IMR-90 (cell line): ENCODE measurements at regions not wholly inside any gene's neighbourhood (a gene's known extent, or its start where the extent isn't known, plus 50 kb on each side); places are given as distances from the start of the nearest gene placed in this dataset.

Experiments
- ATAC-seq: fragments of 200-7000 bp; cut with Tn5 transposase; 2 replicates; pipeline ENCODE4 v1.9.1; 2020; ENCODE audit warnings: low read depth, mild to moderate bottlenecking, moderate library complexity
- BruUV-seq: library from RNA; stranded (reverse); fragments of 400-500 nt; replicated peaks from 2 replicates; lab custom pipeline; 2021; lab: Mats Ljungman, UMichigan
- CTCF ChIA-PET: fragments of 300-600 bp; formaldehyde crosslinking; extraction: SDS; loops from one replicate; lab custom pipeline; 2021; ENCODE audit warnings: antibody characterized with exemption; lab: Yijun Ruan, JAX
- POLR2A ChIA-PET: fragments of 300-600 bp; sonication (Branson Sonifier 250); formaldehyde crosslinking; loops from one replicate; lab custom pipeline; 2022; ENCODE audit warnings: antibody characterized with exemption; ENCODE audit not compliant: unreplicated experiment; lab: Charles Lee
- DNase-seq: peaks from one replicate; pipeline ENCODE4 v3.0.0; 2013
- H2AFZ ChIP-seq: replicated peaks from 2 replicates; pipeline ENCODE3; 2013; ENCODE audit warnings: low read length, mild to moderate bottlenecking; ENCODE audit not compliant: poor library complexity
- H2AK5ac ChIP-seq: 2 replicates; pipeline ENCODE4 v1.6.1; 2013; ENCODE audit warnings: low read depth, low read length, inconsistent platforms
- H2AK9ac ChIP-seq: replicated peaks from 2 replicates; pipeline ENCODE3; 2013; ENCODE audit warnings: mild to moderate bottlenecking, low read depth, low read length, moderate library complexity; ENCODE audit not compliant: poor library complexity
- H2BK120ac ChIP-seq: 2 replicates; pipeline ENCODE4 v1.6.1; 2013; ENCODE audit warnings: low read depth, low read length, inconsistent platforms
- H2BK15ac ChIP-seq: 3 replicates; pipeline ENCODE4 v1.6.1; 2013; ENCODE audit warnings: low read depth, low read length, inconsistent platforms
- H2BK20ac ChIP-seq: 2 replicates; pipeline ENCODE4 v1.6.1; 2013; ENCODE audit warnings: low read depth, mild to moderate bottlenecking, inconsistent platforms, low read length, moderate library complexity
- H2BK5ac ChIP-seq: 2 replicates; pipeline ENCODE4 v1.6.1; 2013; ENCODE audit warnings: mild to moderate bottlenecking, low read depth, low read length, inconsistent platforms; ENCODE audit not compliant: poor library complexity, severe bottlenecking
- H3K14ac ChIP-seq: replicated peaks from 2 replicates; pipeline ENCODE4 v1.6.1; 2013; ENCODE audit warnings: low read depth, low read length, inconsistent platforms
- H3K18ac ChIP-seq: 2 replicates; pipeline ENCODE4 v1.6.1; 2013; ENCODE audit warnings: low read depth, low read length, control low read depth
- H3K23ac ChIP-seq: 2 replicates; pipeline ENCODE4 v1.6.1; 2013; ENCODE audit warnings: low read depth, low read length, inconsistent platforms
- H3K27ac ChIP-seq: 2 replicates; pipeline ENCODE4 v1.5.1; 2013; ENCODE audit warnings: mild to moderate bottlenecking, control low read depth, low read length; ENCODE audit not compliant: insufficient read depth
- H3K27me3 ChIP-seq: 2 replicates; pipeline ENCODE4 v1.6.1; 2013; ENCODE audit warnings: low read length; ENCODE audit not compliant: control insufficient read depth, insufficient read depth
- H3K36me3 ChIP-seq: 2 replicates; pipeline ENCODE4 v1.6.1; 2013; ENCODE audit warnings: low read length, mixed read lengths; ENCODE audit not compliant: control insufficient read depth, insufficient read depth
- H3K4ac ChIP-seq: 2 replicates; pipeline ENCODE4 v1.6.1; 2013; ENCODE audit warnings: low read depth, low read length, inconsistent platforms
- H3K4me1 ChIP-seq: 2 replicates; pipeline ENCODE4 v1.6.1; 2013; ENCODE audit warnings: low read length, mixed read lengths; ENCODE audit not compliant: control insufficient read depth, insufficient read depth
- H3K4me2 ChIP-seq: 2 replicates; pipeline ENCODE4 v1.6.1; 2013; ENCODE audit warnings: low read depth, mild to moderate bottlenecking, control low read depth, low read length, moderate library complexity
- H3K4me3 ChIP-seq: 2 replicates; pipeline ENCODE4 v1.5.1; 2013; ENCODE audit warnings: low read depth, mild to moderate bottlenecking, control low read depth, low read length, moderate library complexity; ENCODE audit not compliant: insufficient read depth
- H3K56ac ChIP-seq: 2 replicates; pipeline ENCODE4 v1.6.1; 2013; ENCODE audit warnings: low read length, inconsistent platforms; ENCODE audit not compliant: insufficient read depth; ENCODE audit errors: extremely low read depth
- H3K79me1 ChIP-seq, 2 experiments: 2 replicates each; pipeline ENCODE4 v1.6.1; 2013; ENCODE audit warnings: low read length in 2 of 2, inconsistent platforms in 1 of 2, low read depth in 1 of 2
- H3K9ac ChIP-seq: 2 replicates; pipeline ENCODE4 v1.6.1; 2013; ENCODE audit warnings: low read depth, low read length, control low read depth
- H3K9me1 ChIP-seq: 2 replicates; pipeline ENCODE4 v1.6.1; 2013; ENCODE audit warnings: low read length, inconsistent platforms; ENCODE audit not compliant: insufficient read depth
- H3K9me3 ChIP-seq: 2 replicates; pipeline ENCODE4 v1.6.1; 2013; ENCODE audit warnings: low read length; ENCODE audit not compliant: control insufficient read depth, insufficient read depth
- H4K20me1 ChIP-seq: 2 replicates; pipeline ENCODE4 v1.6.1; 2013; ENCODE audit warnings: low read length, inconsistent platforms; ENCODE audit not compliant: insufficient read depth
- H4K5ac ChIP-seq: 2 replicates; pipeline ENCODE4 v1.6.1; 2013; ENCODE audit warnings: mild to moderate bottlenecking, low read depth, low read length, control low read depth
- H4K8ac ChIP-seq, 2 experiments: 2 replicates each; pipeline ENCODE4 v1.6.1; 2013; ENCODE audit warnings: low read depth in 2 of 2, low read length in 2 of 2, control low read depth in 1 of 2, inconsistent platforms in 1 of 2
- H4K91ac ChIP-seq: 2 replicates; pipeline ENCODE4 v1.6.1; 2013; ENCODE audit warnings: low read depth, low read length, inconsistent platforms; ENCODE audit not compliant: insufficient read depth
- BHLHE40 ChIP-seq: fragments of 150-350 bp; IDR thresholded peaks from 2 replicates; pipeline ENCODE4 v1.6.1; 2016; ENCODE audit warnings: mild to moderate bottlenecking, low read depth, low read length
- CEBPB ChIP-seq: IDR thresholded peaks from 2 replicates; pipeline ENCODE4 v1.6.1; 2012; ENCODE audit warnings: low read depth, low read length, improper control_type of control experiment
- CHD1 ChIP-seq: IDR thresholded peaks from 2 replicates; pipeline ENCODE4 v1.6.1; 2012; ENCODE audit warnings: low read depth, low read length, improper control_type of control experiment
- FOS ChIP-seq: fragments of 150-350 bp; IDR thresholded peaks from 2 replicates; pipeline ENCODE4 v1.6.1; 2016; ENCODE audit warnings: low read depth, low read length
- MAFK ChIP-seq: IDR thresholded peaks from 2 replicates; pipeline ENCODE4 v1.6.1; 2012; ENCODE audit warnings: low read depth, low read length, improper control_type of control experiment
- MAZ ChIP-seq: IDR thresholded peaks from 2 replicates; pipeline ENCODE4 v1.6.1; 2012; ENCODE audit warnings: low read depth, mild to moderate bottlenecking, low read length, improper control_type of control experiment, moderate library complexity, borderline replicate concordance
- MXI1 ChIP-seq: IDR thresholded peaks from 2 replicates; pipeline ENCODE4 v1.6.1; 2012; ENCODE audit warnings: low read depth, mild to moderate bottlenecking, low read length, moderate library complexity, borderline replicate concordance
- NFE2L2 ChIP-seq: fragments of 150-350 bp; IDR thresholded peaks from 2 replicates; pipeline ENCODE4 v1.6.1; 2016; ENCODE audit warnings: low read depth, mild to moderate bottlenecking, low read length
- RAD21 ChIP-seq: IDR thresholded peaks from 2 replicates; pipeline ENCODE4 v1.6.1; 2012; ENCODE audit warnings: low read length, improper control_type of control experiment
- RFX5 ChIP-seq: IDR thresholded peaks from 2 replicates; pipeline ENCODE4 v1.8.0; 2012; ENCODE audit warnings: low read depth, mild to moderate bottlenecking, low read length, moderate library complexity
- SMC3 ChIP-seq: fragments of 150-350 bp; IDR thresholded peaks from 2 replicates; pipeline ENCODE4 v1.6.1; 2016; ENCODE audit warnings: low read depth, mild to moderate bottlenecking, antibody characterized with exemption, low read length, moderate library complexity
- WGBS, 2 experiments: methylation state at CpG; one replicate each; pipeline versions ENCODE4 v1.1.5 to v1.1.7; 2013; ENCODE audit warnings: missing lambda C conversion rate in 2 of 2; ENCODE audit not compliant: insufficient read length in 1 of 2; ENCODE audit errors: extremely low coverage in 2 of 2; 5-methylcytosine and 5-hydroxymethylcytosine counted together
- dilution Hi-C: fragments of 300-500 bp; cut with HindIII; formaldehyde crosslinking; loops from one replicate; pipeline ENCODE4 v1.14.3; 2018; ENCODE audit warnings: low sequenced_read_pairs; ENCODE audit not compliant: unreplicated experiment
- in situ Hi-C: fragments of 300-500 bp; cut with MboI; formaldehyde crosslinking; loops from 3 replicates; pipeline ENCODE4 v1.14.3; 2019; ENCODE audit warnings: low sequenced_read_pairs, inconsistent platforms, mixed read lengths
- intact Hi-C: fragments of 100-400 bp; cut with micrococcal nuclease; formaldehyde crosslinking; loops from 2 replicates; pipeline ENCODE4 v1.10.0; 2022
- TF ChIP-seq, protein P1 (sequence below): fragments of 150-350 bp; IDR thresholded peaks from 2 replicates; pipeline ENCODE4 v1.6.1; 2016; ENCODE audit warnings: low read depth, mild to moderate bottlenecking, low read length, moderate library complexity, borderline replicate concordance
- TF ChIP-seq, protein P2 (sequence below): conservative IDR thresholded peaks from 2 replicates; pipeline ENCODE4 v1.5.1; 2012; ENCODE audit warnings: mild to moderate bottlenecking, low read depth, low read length, improper control_type of control experiment
- TF ChIP-seq, protein P3 (sequence below): fragments of 150-350 bp; IDR thresholded peaks from 2 replicates; pipeline ENCODE4 v1.6.1; 2017; ENCODE audit warnings: mild to moderate bottlenecking, antibody characterized with exemption, low read length, low read depth

DNA sequence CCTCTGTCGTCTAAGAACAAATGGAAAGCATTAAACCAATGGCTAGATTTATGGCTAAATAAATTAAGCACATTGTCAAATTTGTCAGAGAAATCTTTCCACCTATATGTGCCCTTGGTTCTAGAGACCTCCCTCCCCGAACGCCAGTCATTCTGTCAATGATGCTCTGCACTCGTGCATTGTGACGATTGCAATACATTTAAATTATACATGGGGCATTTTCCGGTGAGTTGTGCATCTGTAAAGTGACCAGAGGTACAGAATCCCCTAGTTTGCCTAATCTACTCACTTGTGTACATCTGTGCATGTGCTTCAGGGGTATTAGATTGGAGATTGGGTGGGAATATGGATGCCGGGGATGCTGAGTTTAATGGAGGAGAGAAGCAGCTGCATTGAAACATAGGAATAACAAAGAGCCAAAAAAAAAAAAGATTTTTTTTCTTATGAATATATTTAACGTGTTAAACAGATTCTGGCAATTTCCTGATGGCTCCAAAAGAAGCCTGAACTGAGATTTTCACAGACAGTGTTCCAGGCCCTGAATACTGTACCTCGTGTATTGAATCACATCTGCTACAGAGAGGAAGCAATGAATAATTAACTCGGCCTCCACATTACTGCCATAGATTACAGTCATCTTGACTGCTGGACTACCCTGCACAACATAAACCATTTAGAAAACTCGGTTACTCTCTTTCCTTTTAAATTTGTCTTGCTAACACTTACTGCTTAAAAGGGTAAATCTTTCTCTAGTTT lies 149.0 kb upstream of the C1orf87 start:
- Histone ChIP-seq H2BK5ac (no peak overlapping the region), H4K91ac (no peak overlapping the region), H2AK5ac (no peak overlapping the region), H3K36me3 (no peaks in the 10 kb centered on the region), H4K20me1 (no peaks in the 10 kb centered on the region), H2BK120ac (no peak overlapping the region), H3K9ac (no peak overlapping the region), H3K79me1 (no peaks in the 10 kb centered on the region), H3K4me2 (no peak overlapping the region), H3K14ac (no peak overlapping the region), H3K18ac (no peak overlapping the region), H3K27me3 (no peaks in the 10 kb centered on the region), H3K56ac (no peak overlapping the region), H3K4ac (no peak overlapping the region), H4K8ac (no peak overlapping the region), H3K4me1 (no peaks in the 10 kb centered on the region), H2BK15ac (no peak overlapping the region), H3K23ac (no peak overlapping the region), H3K4me3 (no peak overlapping the region), H2AFZ (no peak overlapping the region), H3K9me3 (no peaks in the 10 kb centered on the region), H2AK9ac (no peak overlapping the region), H3K27ac (no peak overlapping the region), H4K5ac (no peak overlapping the region), H3K9me1 (no peaks in the 10 kb centered on the region), H2BK20ac (no peak overlapping the region)
- DNase-seq, result no peak
- BruUV-seq, result no TSS peak
- WGBS, 2 experiments, result 40% methylated on average over 1 of the region's 11 CpGs; no CpG with 5 or more reads in 1 of the 2 experiments
- intact Hi-C loops (no loop called here), dilution Hi-C loops (no loop called here), in situ Hi-C loops (no loop called here)
- ChIA-PET POLR2A (no interaction called here), CTCF (interaction anchor here (1.5 kb wide), 1 partner anchor 51 kb away, joined by 3 read pairs; no protein-coding TSS in a partner anchor)
- no peak for TF ChIP-seq RFX5
- TF ChIP-seq, protein P1, sequence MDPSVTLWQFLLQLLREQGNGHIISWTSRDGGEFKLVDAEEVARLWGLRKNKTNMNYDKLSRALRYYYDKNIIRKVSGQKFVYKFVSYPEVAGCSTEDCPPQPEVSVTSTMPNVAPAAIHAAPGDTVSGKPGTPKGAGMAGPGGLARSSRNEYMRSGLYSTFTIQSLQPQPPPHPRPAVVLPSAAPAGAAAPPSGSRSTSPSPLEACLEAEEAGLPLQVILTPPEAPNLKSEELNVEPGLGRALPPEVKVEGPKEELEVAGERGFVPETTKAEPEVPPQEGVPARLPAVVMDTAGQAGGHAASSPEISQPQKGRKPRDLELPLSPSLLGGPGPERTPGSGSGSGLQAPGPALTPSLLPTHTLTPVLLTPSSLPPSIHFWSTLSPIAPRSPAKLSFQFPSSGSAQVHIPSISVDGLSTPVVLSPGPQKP, result no peak
- no peak for TF ChIP-seq RAD21
- no peak for TF ChIP-seq BHLHE40
- TF ChIP-seq MAZ, result no peak
- TF ChIP-seq, protein P2, sequence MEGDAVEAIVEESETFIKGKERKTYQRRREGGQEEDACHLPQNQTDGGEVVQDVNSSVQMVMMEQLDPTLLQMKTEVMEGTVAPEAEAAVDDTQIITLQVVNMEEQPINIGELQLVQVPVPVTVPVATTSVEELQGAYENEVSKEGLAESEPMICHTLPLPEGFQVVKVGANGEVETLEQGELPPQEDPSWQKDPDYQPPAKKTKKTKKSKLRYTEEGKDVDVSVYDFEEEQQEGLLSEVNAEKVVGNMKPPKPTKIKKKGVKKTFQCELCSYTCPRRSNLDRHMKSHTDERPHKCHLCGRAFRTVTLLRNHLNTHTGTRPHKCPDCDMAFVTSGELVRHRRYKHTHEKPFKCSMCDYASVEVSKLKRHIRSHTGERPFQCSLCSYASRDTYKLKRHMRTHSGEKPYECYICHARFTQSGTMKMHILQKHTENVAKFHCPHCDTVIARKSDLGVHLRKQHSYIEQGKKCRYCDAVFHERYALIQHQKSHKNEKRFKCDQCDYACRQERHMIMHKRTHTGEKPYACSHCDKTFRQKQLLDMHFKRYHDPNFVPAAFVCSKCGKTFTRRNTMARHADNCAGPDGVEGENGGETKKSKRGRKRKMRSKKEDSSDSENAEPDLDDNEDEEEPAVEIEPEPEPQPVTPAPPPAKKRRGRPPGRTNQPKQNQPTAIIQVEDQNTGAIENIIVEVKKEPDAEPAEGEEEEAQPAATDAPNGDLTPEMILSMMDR, result no peak
- no peak for TF ChIP-seq MXI1
- TF ChIP-seq FOS, result no peak
- no peak for TF ChIP-seq CHD1
- TF ChIP-seq CEBPB, result no peak
- no peak for TF ChIP-seq NFE2L2
- TF ChIP-seq, protein P3, sequence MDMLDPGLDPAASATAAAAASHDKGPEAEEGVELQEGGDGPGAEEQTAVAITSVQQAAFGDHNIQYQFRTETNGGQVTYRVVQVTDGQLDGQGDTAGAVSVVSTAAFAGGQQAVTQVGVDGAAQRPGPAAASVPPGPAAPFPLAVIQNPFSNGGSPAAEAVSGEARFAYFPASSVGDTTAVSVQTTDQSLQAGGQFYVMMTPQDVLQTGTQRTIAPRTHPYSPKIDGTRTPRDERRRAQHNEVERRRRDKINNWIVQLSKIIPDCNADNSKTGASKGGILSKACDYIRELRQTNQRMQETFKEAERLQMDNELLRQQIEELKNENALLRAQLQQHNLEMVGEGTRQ, result no peak
- TF ChIP-seq SMC3, result no peak
- no peak for TF ChIP-seq MAFK
- ATAC-seq, result no peak
